T-helper 1 cell (primary cell): ENCODE measurements at regions not wholly inside any gene's neighbourhood (a gene's known extent, or its start where the extent isn't known, plus 50 kb on each side); places are given as distances from the start of the nearest gene placed in this dataset.
"Not testable (repeated sequence)": the region's sequence is repeated elsewhere in the genome, so short reads cannot be mapped to it uniquely, and the experiment has no call there.

Source experiments
- DNase-seq, 5 donors: peaks; one replicate each; pipeline ENCODE4 v3.0.0-alpha.2; 2012 to 2020

GRCh38 chr12:47610686-47611252 is 95.1 kb downstream of the RPAP3 start:
- no peak for DNase-seq

- DNase-seq, result no peak
Measured at GRCh38 chr12:47609806-47610205, 96.0 kb downstream of the RPAP3 start.

GRCh38 chr12:47608671-47609070 is 97.2 kb downstream of the RPAP3 start:
- DNase-seq, result not testable (repeated sequence)

GRCh38 chr12:47604221-47604873 is 101.5 kb downstream of the RPAP3 start:
- no peak for DNase-seq

GRCh38 chr12:47602949-47603558 is 102.8 kb downstream of the RPAP3 start:
- DNase-seq, result no peak

- no peak for DNase-seq
Measured at GRCh38 chr12:47602325-47602724, 103.5 kb downstream of the RPAP3 start.

GRCh38 chr12:47601071-47601470 is 104.8 kb downstream of the RPAP3 start:
- DNase-seq, result no peak

- DNase-seq, result no peak
Measured at GRCh38 chr12:47591795-47592194, 114.0 kb downstream of the RPAP3 start.

- no peak for DNase-seq
Measured at GRCh38 chr12:47591361-47591791, 114.5 kb downstream of the RPAP3 start.

GRCh38 chr12:47590771-47591360 is 115.0 kb downstream of the RPAP3 start:
- DNase-seq, result no peak

GRCh38 chr12:47586952-47587669 is 118.7 kb downstream of the RPAP3 start:
- no peak for DNase-seq

- no peak for DNase-seq
Measured at GRCh38 chr12:47585507-47585906, 120.3 kb downstream of the RPAP3 start.

- no peak for DNase-seq
Measured at GRCh38 chr12:47578836-47579235, 127.0 kb downstream of the RPAP3 start.

- no peak for DNase-seq
Measured at GRCh38 chr12:47577206-47577989, 128.4 kb downstream of the RPAP3 start.

- no peak for DNase-seq
Measured at GRCh38 chr12:47576289-47576945, 129.4 kb downstream of the RPAP3 start.

GRCh38 chr12:47574252-47575021 is 131.4 kb downstream of the RPAP3 start:
- DNase-seq, result peak in 1 of 5 donors; percentile 52

- DNase-seq, result no peak
Measured at GRCh38 chr12:47573146-47573659, 132.6 kb downstream of the RPAP3 start.

GRCh38 chr12:47570151-47570550 is 135.7 kb downstream of the RPAP3 start:
- no peak for DNase-seq

GRCh38 chr12:47562201-47562600 is 143.6 kb downstream of the RPAP3 start:
- no peak for DNase-seq

- no peak for DNase-seq
Measured at GRCh38 chr12:47561746-47562145, 144.1 kb downstream of the RPAP3 start.

GRCh38 chr12:47560415-47560814 is 145.4 kb downstream of the RPAP3 start:
- DNase-seq, result no peak
